K562 (cell line): ENCODE measurements at regions not wholly inside any gene's neighbourhood (a gene's known extent, or its start where the extent isn't known, plus 50 kb on each side); places are given as distances from the start of the nearest gene placed in this dataset.

Source experiments
- CHD7 ChIP-seq: fragments of 200-600 bp; sonication (generic); IDR thresholded peaks from one replicate; pipeline ENCODE4 v1.6.1; 2012; ENCODE audit warnings: mild to moderate bottlenecking, low read depth, low read length, inconsistent platforms
- CSDE1 ChIP-seq, 2 experiments: fragments of 450-650 bp; IDR thresholded peaks; 2 replicates each; pipeline ENCODE4 v1.6.1; 2016; ENCODE audit warnings: mild to moderate bottlenecking in 1 of 2
- PATZ1 ChIP-seq: fragments of 250-450 bp; sonication (Bioruptor Pico); IDR thresholded peaks from 2 replicates; pipeline ENCODE4 v1.5.0; 2020; ENCODE audit warnings: mild to moderate bottlenecking, borderline replicate concordance
- SMAD4 ChIP-seq: fragments of 250-450 bp; sonication (Bioruptor Pico); conservative IDR thresholded peaks from 2 replicates; pipeline ENCODE4 v1.8.0; 2021; ENCODE audit warnings: inconsistent platforms, mild to moderate bottlenecking, moderate library complexity
- SREBF1 ChIP-seq: fragments of 150-350 bp; IDR thresholded peaks from 2 replicates; pipeline ENCODE4 v1.6.1; 2014; ENCODE audit warnings: antibody characterized with exemption, low read depth, low read length, borderline replicate concordance
- XRCC3 ChIP-seq: fragments of 450-650 bp; IDR thresholded peaks from 2 replicates; pipeline ENCODE4 v1.6.1; 2017; ENCODE audit warnings: mild to moderate bottlenecking, moderate library complexity

- TF ChIP-seq CHD7 = no peak
- no peak for TF ChIP-seq SMAD4 (CRISPR knock-in tag)
- no peak for TF ChIP-seq CSDE1 (IDR thresholded peaks at IDR 0.05)
- TF ChIP-seq SREBF1 = no peak
- no peak for TF ChIP-seq PATZ1 (CRISPR knock-in tag)
- no peak for TF ChIP-seq XRCC3
- TF ChIP-seq, all 486 proteins: peak for 27
Observed at GRCh38 chr7:140230861-140231770, 54.3 kb upstream of the KDM7A start (continued).
